Prostate gland (tissue), 2 donors: ENCODE measurements at regions not wholly inside any gene's neighbourhood (a gene's known extent, or its start where the extent isn't known, plus 50 kb on each side); places are given as distances from the start of the nearest gene placed in this dataset.

Experiments
- CTCF ChIP-seq, 4 experiments: fragments of 200-600 bp in 2 of 4; fragments of 450-650 bp in 2 of 4; sonication (generic) in 2 of 4; IDR thresholded peaks; 1 replicate in 3 of 4; 2 replicates in 1 of 4; pipeline ENCODE4 v1.5.1; 2016 to 2019; ENCODE audit warnings: antibody characterized with exemption in 4 of 4, mild to moderate bottlenecking in 2 of 4, moderate library complexity in 2 of 4
- POLR2A ChIP-seq: fragments of 450-650 bp; IDR thresholded peaks from one replicate; pipeline ENCODE4 v1.6.1; 2016; ENCODE audit warnings: antibody characterized with exemption, mild to moderate bottlenecking
- POLR2AphosphoS5 ChIP-seq: sonication (generic); formaldehyde crosslinking; IDR thresholded peaks from one replicate; pipeline ENCODE4 v1.6.1; 2017; ENCODE audit warnings: antibody characterized with exemption

GRCh38 chr6:23983735-23984134 lies 142.3 kb upstream of the NRSN1 start:
- TF ChIP-seq POLR2A: no peak
- TF ChIP-seq CTCF (IDR thresholded peaks at IDR 0.05): no peak
- no peak for TF ChIP-seq POLR2AphosphoS5
